Central memory CD8-positive, alpha-beta T cell (primary cell): ENCODE measurements at regions not wholly inside any gene's neighbourhood (a gene's known extent, or its start where the extent isn't known, plus 50 kb on each side); places are given as distances from the start of the nearest gene placed in this dataset.

ENCODE experiments used
- ATAC-seq: fragments of 150-1000 bp; cut with Tn5 transposase; replicated peaks from 2 replicates; pipeline ENCODE4 v1.10.0; 2022; ENCODE audit warnings: mild to moderate bottlenecking, moderate FRiP score, moderate number of reproducible peaks; ENCODE audit not compliant: poor library complexity, severe bottlenecking; ENCODE audit errors: extremely low read depth
- DNase-seq, 2 donors: peaks; one replicate each; pipeline ENCODE4 v3.0.0; 2021; ENCODE audit warnings: low spot score in 2 of 2
- H3K27ac Mint-ChIP-seq: one replicate; pipeline ENCODE4 v1.8.0; 2022; ENCODE audit warnings: low read depth, mild to moderate bottlenecking, moderate library complexity, mixed read lengths
- H3K27me3 Mint-ChIP-seq: one replicate; pipeline ENCODE4 v1.8.0; 2022; ENCODE audit warnings: mixed read lengths
- H3K36me3 Mint-ChIP-seq: one replicate; pipeline ENCODE4 v1.8.0; 2022; ENCODE audit warnings: mild to moderate bottlenecking, moderate library complexity, mixed read lengths; ENCODE audit not compliant: insufficient read depth
- H3K4me1 Mint-ChIP-seq: one replicate; pipeline ENCODE4 v1.8.0; 2022; ENCODE audit warnings: mixed read lengths
- H3K4me3 Mint-ChIP-seq: one replicate; pipeline ENCODE4 v1.8.0; 2022; ENCODE audit warnings: mild to moderate bottlenecking, moderate library complexity, mixed read lengths
- H3K9me3 Mint-ChIP-seq: one replicate; pipeline ENCODE4 v1.8.0; 2022; ENCODE audit warnings: mixed read lengths

- ATAC-seq (no peak), DNase-seq (no peak)
- no peaks in the 10 kb centered on the region for H3K27me3 Mint-ChIP-seq
- no peak overlapping the region for H3K4me3 Mint-ChIP-seq
- H3K9me3 Mint-ChIP-seq: peaks cover 7% of the 10 kb centered on the region
- peaks cover 2% of the 10 kb centered on the region for H3K36me3 Mint-ChIP-seq
- H3K4me1 Mint-ChIP-seq: no peaks in the 10 kb centered on the region
- no peak overlapping the region for H3K27ac Mint-ChIP-seq
These were observed 340.4 kb downstream of the RASEF start for GRCh38 chr9:82722561-82722960.

- H3K4me3 Mint-ChIP-seq: no peak overlapping the region
- H3K9me3 Mint-ChIP-seq: peaks cover 6% of the 10 kb centered on the region
- no peaks in the 10 kb centered on the region for H3K27me3 Mint-ChIP-seq
- H3K4me1 Mint-ChIP-seq: no peaks in the 10 kb centered on the region
- DNase-seq (no peak), ATAC-seq (no peak)
- no peak overlapping the region for H3K27ac Mint-ChIP-seq
- no peaks in the 10 kb centered on the region for H3K36me3 Mint-ChIP-seq
These were observed 336.3 kb downstream of the RASEF start for GRCh38 chr9:82726424-82727276.

- no peaks in the 10 kb centered on the region for H3K27me3 Mint-ChIP-seq
- DNase-seq: no peak
These were observed 333.8 kb downstream of the RASEF start for GRCh38 chr9:82729141-82729540.

GRCh38 chr9:82729991-82730589 lies 332.9 kb downstream of the RASEF start:
- H3K27ac Mint-ChIP-seq: no peak overlapping the region
- no peak overlapping the region for H3K4me3 Mint-ChIP-seq
- DNase-seq (no peak), ATAC-seq (no peak)
- H3K36me3 Mint-ChIP-seq: no peaks in the 10 kb centered on the region
- H3K9me3 Mint-ChIP-seq: peaks cover 11% of the 10 kb centered on the region
- H3K27me3 Mint-ChIP-seq: no peaks in the 10 kb centered on the region
- no peaks in the 10 kb centered on the region for H3K4me1 Mint-ChIP-seq

More at GRCh38 chr9:82729141-82729540, 333.8 kb downstream of the RASEF start:
- Mint-ChIP-seq H3K4me3 (no peak overlapping the region), H3K4me1 (no peaks in the 10 kb centered on the region), H3K27ac (no peak overlapping the region), H3K9me3 (peaks cover 11% of the 10 kb centered on the region), H3K36me3 (no peaks in the 10 kb centered on the region)
- ATAC-seq: no peak

GRCh38 chr9:82732928-82733327 lies 330.0 kb downstream of the RASEF start:
- Mint-ChIP-seq H3K27me3 (no peaks in the 10 kb centered on the region), H3K4me3 (no peak overlapping the region), H3K4me1 (no peaks in the 10 kb centered on the region), H3K36me3 (no peaks in the 10 kb centered on the region), H3K9me3 (peaks cover 14% of the 10 kb centered on the region), H3K27ac (no peak overlapping the region)
- DNase-seq (no peak), ATAC-seq (no peak)

- DNase-seq (no peak), ATAC-seq (no peak)
- Mint-ChIP-seq H3K27ac (no peak overlapping the region), H3K4me1 (no peaks in the 10 kb centered on the region), H3K27me3 (no peaks in the 10 kb centered on the region), H3K36me3 (no peaks in the 10 kb centered on the region), H3K4me3 (no peak overlapping the region), H3K9me3 (peaks cover 10% of the 10 kb centered on the region)
These were observed 326.8 kb downstream of the RASEF start for GRCh38 chr9:82736126-82736525.

- DNase-seq (no peak), ATAC-seq (no peak)
- Mint-ChIP-seq H3K4me3 (no peak overlapping the region), H3K27ac (no peak overlapping the region), H3K27me3 (no peaks in the 10 kb centered on the region), H3K36me3 (no peaks in the 10 kb centered on the region), H3K9me3 (peaks cover 10% of the 10 kb centered on the region), H3K4me1 (no peaks in the 10 kb centered on the region)
These were observed 326.2 kb downstream of the RASEF start for GRCh38 chr9:82736701-82737100.

- Mint-ChIP-seq H3K36me3 (no peaks in the 10 kb centered on the region), H3K4me3 (no peak overlapping the region), H3K4me1 (no peaks in the 10 kb centered on the region), H3K9me3 (peaks cover 6% of the 10 kb centered on the region), H3K27ac (no peak overlapping the region), H3K27me3 (no peaks in the 10 kb centered on the region)
- ATAC-seq (no peak), DNase-seq (no peak)
These were observed 317.0 kb downstream of the RASEF start for GRCh38 chr9:82745919-82746318.

GRCh38 chr9:82750411-82750913 lies 312.5 kb downstream of the RASEF start:
- Mint-ChIP-seq H3K36me3 (no peaks in the 10 kb centered on the region), H3K27ac (no peak overlapping the region), H3K27me3 (no peaks in the 10 kb centered on the region), H3K4me1 (no peaks in the 10 kb centered on the region), H3K4me3 (no peak overlapping the region), H3K9me3 (no peaks in the 10 kb centered on the region)
- DNase-seq: no peak
- no peak for ATAC-seq

- Mint-ChIP-seq H3K27ac (no peak overlapping the region), H3K9me3 (no peaks in the 10 kb centered on the region), H3K36me3 (no peaks in the 10 kb centered on the region), H3K27me3 (no peaks in the 10 kb centered on the region), H3K4me3 (no peak overlapping the region), H3K4me1 (no peaks in the 10 kb centered on the region)
- ATAC-seq (no peak), DNase-seq (no peak)
These were observed 305.0 kb downstream of the RASEF start for GRCh38 chr9:82757924-82758323.

- no peaks in the 10 kb centered on the region for H3K27me3 Mint-ChIP-seq
- no peak for ATAC-seq
- H3K9me3 Mint-ChIP-seq: peaks cover 10% of the 10 kb centered on the region
- DNase-seq: no peak
- H3K4me3 Mint-ChIP-seq: no peak overlapping the region
- no peaks in the 10 kb centered on the region for H3K36me3 Mint-ChIP-seq
- H3K27ac Mint-ChIP-seq: no peak overlapping the region
- no peaks in the 10 kb centered on the region for H3K4me1 Mint-ChIP-seq
These were observed 301.9 kb downstream of the RASEF start for GRCh38 chr9:82761027-82761426.

- Mint-ChIP-seq H3K36me3 (no peaks in the 10 kb centered on the region), H3K27me3 (no peaks in the 10 kb centered on the region), H3K4me1 (no peaks in the 10 kb centered on the region), H3K27ac (no peak overlapping the region), H3K4me3 (no peak overlapping the region), H3K9me3 (peaks cover 17% of the 10 kb centered on the region)
- DNase-seq: no peak
- no peak for ATAC-seq
These were observed 301.0 kb downstream of the RASEF start for GRCh38 chr9:82761956-82762355.

GRCh38 chr9:82763656-82764055 lies 299.3 kb downstream of the RASEF start:
- Mint-ChIP-seq H3K36me3 (no peaks in the 10 kb centered on the region), H3K9me3 (peaks cover 23% of the 10 kb centered on the region), H3K4me3 (no peak overlapping the region), H3K27ac (no peak overlapping the region), H3K27me3 (no peaks in the 10 kb centered on the region), H3K4me1 (no peaks in the 10 kb centered on the region)
- no peak for ATAC-seq
- DNase-seq: no peak
